ENCODE measurements at regions not wholly inside any gene's neighbourhood (a gene's known extent, or its start where the extent isn't known, plus 50 kb on each side); places are given as distances from the start of the nearest gene placed in this dataset.

DNA sequence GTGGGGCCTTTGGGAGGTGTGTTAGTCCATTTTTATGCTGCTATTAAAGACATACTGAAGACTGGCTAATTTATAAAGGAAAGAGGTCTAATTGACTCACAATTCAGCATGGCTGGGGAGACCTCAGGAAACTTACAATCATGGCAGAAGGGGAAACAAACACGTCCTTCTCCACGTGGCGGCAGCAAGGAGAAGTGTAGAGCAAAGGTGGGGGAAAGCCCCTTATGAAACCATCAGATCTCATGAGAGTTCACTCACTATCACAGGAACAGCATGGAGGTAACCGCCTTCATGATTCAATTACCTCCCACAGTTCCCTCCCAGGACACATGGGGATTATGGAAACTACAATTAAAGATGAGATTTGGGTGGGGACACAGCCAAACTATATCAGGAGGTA lies 187.1 kb upstream of the OSR1 start:
- TF ChIP-seq, protein P1, sequence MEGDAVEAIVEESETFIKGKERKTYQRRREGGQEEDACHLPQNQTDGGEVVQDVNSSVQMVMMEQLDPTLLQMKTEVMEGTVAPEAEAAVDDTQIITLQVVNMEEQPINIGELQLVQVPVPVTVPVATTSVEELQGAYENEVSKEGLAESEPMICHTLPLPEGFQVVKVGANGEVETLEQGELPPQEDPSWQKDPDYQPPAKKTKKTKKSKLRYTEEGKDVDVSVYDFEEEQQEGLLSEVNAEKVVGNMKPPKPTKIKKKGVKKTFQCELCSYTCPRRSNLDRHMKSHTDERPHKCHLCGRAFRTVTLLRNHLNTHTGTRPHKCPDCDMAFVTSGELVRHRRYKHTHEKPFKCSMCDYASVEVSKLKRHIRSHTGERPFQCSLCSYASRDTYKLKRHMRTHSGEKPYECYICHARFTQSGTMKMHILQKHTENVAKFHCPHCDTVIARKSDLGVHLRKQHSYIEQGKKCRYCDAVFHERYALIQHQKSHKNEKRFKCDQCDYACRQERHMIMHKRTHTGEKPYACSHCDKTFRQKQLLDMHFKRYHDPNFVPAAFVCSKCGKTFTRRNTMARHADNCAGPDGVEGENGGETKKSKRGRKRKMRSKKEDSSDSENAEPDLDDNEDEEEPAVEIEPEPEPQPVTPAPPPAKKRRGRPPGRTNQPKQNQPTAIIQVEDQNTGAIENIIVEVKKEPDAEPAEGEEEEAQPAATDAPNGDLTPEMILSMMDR (conservative IDR thresholded peaks at IDR 0.05; ENCODE audit: low read depth, low read length): no peak
- no peak for TF ChIP-seq EZH2phosphoT487 (IDR thresholded peaks at IDR 0.05; ENCODE audit: borderline replicate concordance, low read length)

All from PC-3 (cell line).